Neuron (in vitro differentiated cells): ENCODE measurements at regions not wholly inside any gene's neighbourhood (a gene's known extent, or its start where the extent isn't known, plus 50 kb on each side); places are given as distances from the start of the nearest gene placed in this dataset.

Source experiments
- H2AFZ ChIP-seq: one replicate; pipeline ENCODE4 v1.6.1; 2013; ENCODE audit warnings: low read depth, mild to moderate bottlenecking, inconsistent platforms, low read length, moderate library complexity
- H3K27me3 ChIP-seq: one replicate; pipeline ENCODE4 v1.6.1; 2013; ENCODE audit warnings: low read length; ENCODE audit not compliant: insufficient read depth
- H3K36me3 ChIP-seq: one replicate; pipeline ENCODE4 v1.6.1; 2013; ENCODE audit warnings: low read length; ENCODE audit not compliant: insufficient read depth
- H3K4me1 ChIP-seq: one replicate; pipeline ENCODE4 v1.6.1; 2013; ENCODE audit warnings: low read length; ENCODE audit not compliant: insufficient read depth
- H3K4me3 ChIP-seq: 2 replicates; pipeline ENCODE4 v1.5.1; 2013; ENCODE audit warnings: mild to moderate bottlenecking, low read length, moderate library complexity
- H3K9me3 ChIP-seq: one replicate; pipeline ENCODE4 v1.6.1; 2013; ENCODE audit warnings: low read length

- Histone ChIP-seq H3K36me3 (no peaks in the 10 kb centered on the region), H3K9me3 (no peaks in the 10 kb centered on the region), H2AFZ (no peak overlapping the region), H3K27me3 (no peaks in the 10 kb centered on the region), H3K4me1 (peaks cover 26% of the 10 kb centered on the region), H3K4me3 (no peak overlapping the region)
These were observed 505.4 kb downstream of the EIPR1 start for GRCh38 chr2:2872309-2872617.

GRCh38 chr2:2871480-2872308 lies 505.9 kb downstream of the EIPR1 start:
- H3K4me3 ChIP-seq, result no peak overlapping the region
- no peaks in the 10 kb centered on the region for H3K27me3 ChIP-seq
- H3K4me1 ChIP-seq, result peaks cover 21% of the 10 kb centered on the region

GRCh38 chr2:2870106-2870505 lies 507.5 kb downstream of the EIPR1 start:
- Histone ChIP-seq H3K9me3 (no peaks in the 10 kb centered on the region), H3K4me1 (peaks cover 7% of the 10 kb centered on the region), H3K4me3 (no peak overlapping the region), H2AFZ (no peak overlapping the region), H3K36me3 (no peaks in the 10 kb centered on the region), H3K27me3 (no peaks in the 10 kb centered on the region)

More at GRCh38 chr2:2871480-2872308, 505.9 kb downstream of the EIPR1 start:
- no peak overlapping the region for H2AFZ ChIP-seq
- no peaks in the 10 kb centered on the region for H3K36me3 ChIP-seq
- H3K9me3 ChIP-seq, result no peaks in the 10 kb centered on the region

GRCh38 chr2:2869553-2869952 lies 508.1 kb downstream of the EIPR1 start:
- peaks cover 7% of the 10 kb centered on the region for H3K4me1 ChIP-seq
- H2AFZ ChIP-seq, result no peak overlapping the region
- no peaks in the 10 kb centered on the region for H3K9me3 ChIP-seq
- no peak overlapping the region for H3K4me3 ChIP-seq
- H3K27me3 ChIP-seq, result no peaks in the 10 kb centered on the region
- H3K36me3 ChIP-seq, result no peaks in the 10 kb centered on the region

- Histone ChIP-seq H3K9me3 (no peaks in the 10 kb centered on the region), H2AFZ (no peak overlapping the region), H3K4me1 (peaks cover 7% of the 10 kb centered on the region), H3K4me3 (no peak overlapping the region), H3K27me3 (no peaks in the 10 kb centered on the region), H3K36me3 (no peaks in the 10 kb centered on the region)
These were observed 509.5 kb downstream of the EIPR1 start for GRCh38 chr2:2868085-2868484.

GRCh38 chr2:2867397-2867979 lies 510.1 kb downstream of the EIPR1 start:
- H3K4me1 ChIP-seq, result peaks cover 7% of the 10 kb centered on the region
- H2AFZ ChIP-seq, result no peak overlapping the region
- H3K27me3 ChIP-seq, result no peaks in the 10 kb centered on the region
- H3K9me3 ChIP-seq, result no peaks in the 10 kb centered on the region
- no peak overlapping the region for H3K4me3 ChIP-seq
- no peaks in the 10 kb centered on the region for H3K36me3 ChIP-seq

GRCh38 chr2:2866459-2866858 lies 511.2 kb downstream of the EIPR1 start:
- Histone ChIP-seq H3K4me3 (no peak overlapping the region), H3K27me3 (no peaks in the 10 kb centered on the region), H2AFZ (no peak overlapping the region), H3K4me1 (peaks cover 4% of the 10 kb centered on the region), H3K36me3 (no peaks in the 10 kb centered on the region), H3K9me3 (no peaks in the 10 kb centered on the region)

GRCh38 chr2:2862386-2862785 lies 515.2 kb downstream of the EIPR1 start:
- no peak overlapping the region for H3K4me3 ChIP-seq
- H2AFZ ChIP-seq, result no peak overlapping the region
- no peaks in the 10 kb centered on the region for H3K27me3 ChIP-seq
- H3K4me1 ChIP-seq, result no peaks in the 10 kb centered on the region
- no peaks in the 10 kb centered on the region for H3K9me3 ChIP-seq
- no peaks in the 10 kb centered on the region for H3K36me3 ChIP-seq

GRCh38 chr2:2861666-2862240 lies 515.9 kb downstream of the EIPR1 start:
- Histone ChIP-seq H3K4me3 (no peak overlapping the region), H3K36me3 (no peaks in the 10 kb centered on the region), H2AFZ (no peak overlapping the region), H3K9me3 (no peaks in the 10 kb centered on the region), H3K4me1 (no peaks in the 10 kb centered on the region), H3K27me3 (no peaks in the 10 kb centered on the region)

GRCh38 chr2:2860589-2861300 lies 516.9 kb downstream of the EIPR1 start:
- H3K9me3 ChIP-seq, result no peaks in the 10 kb centered on the region
- H3K27me3 ChIP-seq, result no peaks in the 10 kb centered on the region
- no peaks in the 10 kb centered on the region for H3K4me1 ChIP-seq
- no peak overlapping the region for H2AFZ ChIP-seq
- no peak overlapping the region for H3K4me3 ChIP-seq
- H3K36me3 ChIP-seq, result no peaks in the 10 kb centered on the region

GRCh38 chr2:2859732-2860131 lies 517.9 kb downstream of the EIPR1 start:
- Histone ChIP-seq H2AFZ (no peak overlapping the region), H3K4me1 (no peaks in the 10 kb centered on the region), H3K27me3 (no peaks in the 10 kb centered on the region), H3K36me3 (no peaks in the 10 kb centered on the region), H3K4me3 (no peak overlapping the region), H3K9me3 (no peaks in the 10 kb centered on the region)

- no peaks in the 10 kb centered on the region for H3K27me3 ChIP-seq
- H3K36me3 ChIP-seq, result no peaks in the 10 kb centered on the region
- no peak overlapping the region for H3K4me3 ChIP-seq
- no peak overlapping the region for H2AFZ ChIP-seq
- H3K4me1 ChIP-seq, result no peaks in the 10 kb centered on the region
- no peaks in the 10 kb centered on the region for H3K9me3 ChIP-seq
These were observed 518.5 kb downstream of the EIPR1 start for GRCh38 chr2:2859164-2859563.

GRCh38 chr2:2856723-2857415 lies 520.7 kb downstream of the EIPR1 start:
- Histone ChIP-seq H3K27me3 (no peaks in the 10 kb centered on the region), H3K4me1 (no peaks in the 10 kb centered on the region), H3K36me3 (no peaks in the 10 kb centered on the region), H3K9me3 (no peaks in the 10 kb centered on the region), H3K4me3 (no peak overlapping the region), H2AFZ (no peak overlapping the region)
